HG03378 (cell line): ENCODE measurements at regions not wholly inside any gene's neighbourhood (a gene's known extent, or its start where the extent isn't known, plus 50 kb on each side); places are given as distances from the start of the nearest gene placed in this dataset.
"Not testable (repeated sequence)": the region's sequence is repeated elsewhere in the genome, so short reads cannot be mapped to it uniquely, and the experiment has no call there.

Source experiments
- ATAC-seq: cut with Tn5 transposase; IDR thresholded peaks from one replicate; pipeline ENCODE4 v1.9.1; 2021; ENCODE audit warnings: mild to moderate bottlenecking, moderate library complexity; ENCODE audit not compliant: unreplicated experiment

DNA sequence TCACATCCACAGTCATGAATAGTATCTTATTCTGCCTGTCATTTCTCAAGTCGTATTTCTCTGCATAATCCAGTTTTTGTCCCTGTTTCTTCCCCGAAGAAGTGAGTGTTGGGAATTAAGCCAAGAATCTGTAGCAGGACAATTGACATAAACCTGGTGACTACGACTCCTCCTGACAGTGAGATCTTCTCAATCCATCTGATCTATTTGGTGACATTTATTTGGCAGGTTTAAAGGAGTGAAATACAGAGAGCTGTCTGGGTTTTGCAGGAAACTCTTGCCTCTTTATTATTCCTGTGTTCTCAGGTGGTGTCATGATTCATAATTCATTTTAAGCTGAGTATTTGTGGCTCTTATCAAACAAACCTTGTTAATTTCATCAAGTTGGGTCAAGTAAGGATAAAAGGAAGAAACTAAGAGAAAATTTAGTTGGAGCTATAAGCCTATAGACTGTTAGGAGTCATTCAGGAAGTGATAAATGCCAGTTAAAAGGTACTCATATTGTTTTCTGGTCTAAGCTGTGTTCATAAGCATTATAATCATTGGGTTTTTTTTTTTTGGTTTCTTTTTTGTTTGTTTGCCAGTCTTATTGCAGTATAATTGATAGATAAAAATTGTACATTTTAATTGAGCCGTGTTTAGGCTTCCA is 95.9 kb upstream of the PCSK1 start:
- ATAC-seq: no peak

GRCh38 chr5:96529559-96529958 is 96.5 kb upstream of the PCSK1 start:
- ATAC-seq: no peak

DNA sequence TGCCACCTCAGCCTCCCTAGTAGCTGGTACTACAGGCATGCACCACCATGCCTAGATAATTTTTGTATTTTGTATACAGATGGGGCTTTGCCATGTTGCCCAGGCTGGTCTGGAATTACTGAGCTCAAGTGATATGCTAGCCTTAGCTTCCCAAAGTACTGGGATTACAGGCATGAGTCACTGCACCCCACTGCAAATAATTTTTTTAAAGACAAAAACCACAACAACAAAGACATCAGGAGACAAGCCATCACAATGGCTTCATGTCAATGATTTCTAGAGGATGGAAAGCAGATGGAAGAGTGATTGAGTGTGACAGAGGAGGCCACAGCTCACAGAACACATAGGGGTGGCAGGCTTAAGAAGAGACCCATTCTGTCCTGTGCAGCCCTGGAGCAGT is 97.9 kb upstream of the PCSK1 start:
- ATAC-seq: no peak

GRCh38 chr5:96533371-96533770 is 100.3 kb upstream of the PCSK1 start:
- ATAC-seq: no peak

DNA sequence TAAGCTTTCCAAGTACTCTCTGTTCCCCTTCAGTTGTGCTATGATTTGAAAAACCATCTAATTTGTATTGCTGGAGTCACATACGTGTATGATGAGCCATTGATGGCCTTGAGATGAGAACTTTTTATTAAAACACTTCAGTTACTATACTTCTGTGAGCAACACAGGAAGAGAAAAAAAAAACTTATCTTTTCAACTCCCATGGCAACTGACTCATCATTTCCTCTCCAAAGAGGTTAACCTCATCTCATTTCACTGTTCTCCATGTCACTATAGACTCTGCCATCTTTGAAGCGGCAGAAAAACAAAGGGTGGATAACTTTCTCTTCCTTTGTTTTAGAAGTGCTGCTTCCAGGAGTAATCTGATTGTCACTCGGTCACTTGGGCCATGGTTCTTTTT is 104.3 kb upstream of the PCSK1 start:
- no peak for ATAC-seq

DNA sequence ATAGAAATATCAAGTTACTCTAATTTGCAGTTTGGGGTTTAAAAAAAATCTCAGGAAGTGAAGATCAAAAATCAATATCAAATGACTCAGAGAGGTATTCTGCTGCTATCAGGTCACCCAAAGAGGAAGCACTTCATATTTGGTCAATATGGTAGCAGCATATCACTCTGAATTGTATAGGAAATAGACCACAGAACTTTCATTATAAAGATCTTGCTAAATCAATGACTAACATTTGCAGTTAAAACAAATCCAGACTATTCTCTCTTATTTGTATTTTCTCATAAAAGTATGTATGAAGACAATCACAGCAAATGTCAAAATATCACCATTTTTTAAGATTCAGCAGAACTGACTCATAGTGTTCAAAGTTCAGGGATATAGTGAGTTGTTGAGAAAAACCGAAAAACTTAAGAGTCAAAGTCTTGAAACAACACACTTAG is 105.8 kb upstream of the PCSK1 start:
- ATAC-seq: no peak

GRCh38 chr5:96546120-96546519 is 113.1 kb upstream of the PCSK1 start:
- ATAC-seq: no peak

DNA sequence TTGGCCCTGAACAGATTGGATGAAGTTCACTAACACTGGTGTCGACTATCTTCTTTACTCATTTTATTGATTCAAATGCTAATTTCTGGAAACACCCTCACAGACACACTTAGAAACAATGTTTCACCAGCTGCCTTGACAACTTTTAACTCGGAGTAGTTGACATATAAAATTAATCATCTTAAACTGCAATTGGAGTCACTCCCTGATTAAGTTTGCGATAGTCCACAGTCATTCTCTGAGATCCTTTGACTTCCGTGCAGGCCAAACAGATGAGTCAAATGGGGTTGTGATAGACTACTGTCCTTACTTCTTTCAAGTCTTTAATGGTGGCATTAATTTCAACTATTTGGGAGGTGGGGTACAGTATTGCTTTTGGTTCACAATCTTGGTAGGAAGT is 114.4 kb upstream of the PCSK1 start:
- no peak for ATAC-seq

GRCh38 chr5:96548905-96549304 is 113.3 kb upstream of the CAST start:
- ATAC-seq: no peak

- ATAC-seq: not testable (repeated sequence)
Measured at GRCh38 chr5:96560857-96561256, 101.3 kb upstream of the CAST start.

DNA sequence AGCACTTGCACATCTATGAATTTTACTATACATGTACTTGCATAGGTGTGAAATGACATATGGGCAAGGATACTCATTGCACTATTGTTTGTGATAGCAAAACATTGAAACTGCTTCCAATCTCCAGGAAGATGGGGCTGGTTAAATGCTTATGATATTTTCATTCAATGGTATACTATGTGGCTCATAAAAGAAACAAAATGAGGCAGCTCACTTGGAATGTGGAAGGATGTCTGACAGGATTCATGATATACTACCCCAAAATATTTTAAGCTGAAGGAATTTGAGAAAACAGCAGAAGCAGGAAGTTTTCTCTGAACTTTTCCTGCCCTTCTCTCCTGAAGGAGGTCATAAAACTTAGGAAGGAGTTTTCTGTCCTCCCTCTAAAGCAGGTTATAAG is 99.6 kb upstream of the CAST start:
- ATAC-seq: no peak

- ATAC-seq: no peak
Measured at GRCh38 chr5:96563816-96564215, 98.4 kb upstream of the CAST start.

- ATAC-seq: peak; percentile 69
Measured at GRCh38 chr5:96565582-96566265, 96.5 kb upstream of the CAST start.

- no peak for ATAC-seq
Measured at GRCh38 chr5:96566833-96567587, 95.2 kb upstream of the CAST start.

DNA sequence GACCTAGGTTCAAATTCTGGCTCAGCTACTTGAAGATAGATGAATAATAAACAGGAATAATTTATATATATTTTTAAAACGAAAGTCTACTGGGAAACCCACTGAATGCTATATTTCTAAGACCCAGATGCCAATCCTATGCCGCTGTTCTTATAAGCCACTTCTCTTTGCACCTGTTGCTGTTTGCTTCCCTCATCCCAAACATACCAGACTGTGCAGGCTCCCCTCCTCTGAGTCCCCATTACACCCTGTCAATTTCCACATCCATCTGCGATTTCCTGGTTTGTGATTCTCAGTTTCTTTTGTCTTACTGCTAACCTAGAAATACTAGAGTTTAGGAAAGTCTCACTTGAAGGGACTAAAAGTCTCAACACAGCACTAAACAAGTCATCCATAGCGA is 92.8 kb upstream of the CAST start:
- no peak for ATAC-seq

GRCh38 chr5:96569770-96570169 is 92.4 kb upstream of the CAST start:
- ATAC-seq: no peak

DNA sequence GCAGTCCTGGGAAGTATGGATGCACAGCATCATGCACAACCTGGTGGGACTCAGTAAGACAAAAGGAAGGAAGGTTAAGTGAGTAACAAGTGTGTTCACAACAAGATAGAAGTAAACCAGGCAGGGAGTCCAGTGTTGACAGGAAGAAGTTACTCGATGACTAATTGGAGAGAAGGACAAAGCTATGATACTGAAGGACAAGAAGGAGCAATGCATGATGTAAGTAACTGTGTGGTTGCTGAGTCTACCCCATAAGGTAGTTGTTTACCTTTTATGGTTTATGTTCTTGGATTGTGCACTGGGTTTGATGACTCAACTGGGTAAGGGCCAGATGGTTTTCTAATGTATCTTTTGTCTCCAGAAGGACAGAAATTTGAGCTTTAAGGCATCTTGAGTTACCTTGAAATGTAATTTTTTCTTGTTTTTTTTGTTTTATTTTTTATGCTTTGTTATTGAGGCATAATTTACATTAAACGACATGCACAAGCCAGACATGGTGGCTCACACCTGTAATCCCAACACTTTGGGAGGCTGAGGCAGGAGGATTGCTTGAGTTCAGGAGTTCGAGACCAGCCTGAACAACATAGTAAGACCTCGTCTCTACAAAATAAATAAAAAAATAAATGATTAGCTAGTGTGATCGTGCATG is 89.2 kb upstream of the CAST start:
- ATAC-seq: no peak

GRCh38 chr5:96573513-96573894 is 88.7 kb upstream of the CAST start:
- ATAC-seq: no peak

DNA sequence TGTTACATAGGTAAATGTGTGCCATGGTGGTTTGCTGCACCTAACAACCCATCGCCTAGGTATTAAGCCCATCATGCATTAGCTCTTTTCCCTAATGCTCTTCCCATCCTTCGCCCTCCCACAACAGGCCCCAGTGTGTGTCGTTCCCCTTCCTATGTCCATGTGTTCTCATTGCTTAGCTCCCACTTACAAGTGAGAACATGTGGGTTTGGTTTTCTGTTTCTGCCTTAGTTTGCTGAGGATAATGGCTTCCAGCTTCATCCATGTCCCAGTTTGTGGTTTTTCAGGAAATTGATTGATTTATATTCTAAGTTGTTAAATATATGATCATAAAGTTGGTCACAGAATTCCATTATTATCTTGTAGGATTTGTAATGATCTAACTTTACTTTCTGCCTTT is 85.3 kb upstream of the CAST start:
- ATAC-seq: no peak

- ATAC-seq: no peak
Measured at GRCh38 chr5:96577909-96578308, 84.3 kb upstream of the CAST start.

DNA sequence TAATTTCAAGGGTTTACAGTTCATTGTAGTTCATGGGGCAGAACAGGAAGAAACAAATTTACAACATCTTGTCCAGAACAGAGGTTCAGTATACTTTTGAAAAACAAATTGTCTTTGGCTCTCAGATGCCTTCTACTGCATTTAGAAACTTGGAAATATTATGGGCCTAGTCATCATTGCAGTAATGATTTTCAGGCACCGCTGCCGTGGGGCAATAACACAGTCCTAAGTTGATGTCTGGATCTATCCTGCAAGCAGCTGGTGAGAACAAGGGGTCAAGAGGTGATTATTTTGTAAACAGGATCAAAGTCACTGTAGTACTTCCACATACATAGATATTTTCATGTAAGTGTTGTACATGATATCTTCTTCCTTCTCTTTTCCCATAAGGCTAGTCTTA is 82.5 kb upstream of the CAST start:
- ATAC-seq: no peak

- no peak for ATAC-seq
Measured at GRCh38 chr5:96582343-96582742, 79.8 kb upstream of the CAST start.
